MV-4-11 (cell line): ENCODE measurements at regions not wholly inside any gene's neighbourhood (a gene's known extent, or its start where the extent isn't known, plus 50 kb on each side); places are given as distances from the start of the nearest gene placed in this dataset.
"Not testable (repeated sequence)": the region's sequence is repeated elsewhere in the genome, so short reads cannot be mapped to it uniquely, and the experiment has no call there.

Experiments used
- DNase-seq: peaks from one replicate; lab custom pipeline; 2025; lab: John Stamatoyannopoulos, UW

DNA sequence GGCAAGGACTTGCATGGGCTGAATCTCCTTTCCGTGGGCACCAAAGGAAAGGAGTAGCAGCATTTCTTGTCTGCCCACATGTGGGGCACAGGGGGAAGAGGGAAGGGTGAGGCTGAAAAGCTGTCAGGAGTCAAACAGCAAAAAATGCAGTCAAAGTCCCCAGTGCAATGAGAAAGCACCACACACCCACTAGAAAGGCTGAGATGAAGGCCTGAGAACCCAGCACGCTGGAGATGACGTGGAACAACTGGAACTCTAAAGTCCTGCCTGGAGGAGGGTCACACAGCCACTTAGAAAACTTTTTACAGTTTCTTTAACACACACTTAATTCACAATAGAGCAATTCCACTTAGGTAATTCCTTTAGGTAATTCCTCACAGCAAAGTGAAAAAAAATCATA lies 94.6 kb upstream of the IGFBPL1 start:
- DNase-seq = no peak

DNA sequence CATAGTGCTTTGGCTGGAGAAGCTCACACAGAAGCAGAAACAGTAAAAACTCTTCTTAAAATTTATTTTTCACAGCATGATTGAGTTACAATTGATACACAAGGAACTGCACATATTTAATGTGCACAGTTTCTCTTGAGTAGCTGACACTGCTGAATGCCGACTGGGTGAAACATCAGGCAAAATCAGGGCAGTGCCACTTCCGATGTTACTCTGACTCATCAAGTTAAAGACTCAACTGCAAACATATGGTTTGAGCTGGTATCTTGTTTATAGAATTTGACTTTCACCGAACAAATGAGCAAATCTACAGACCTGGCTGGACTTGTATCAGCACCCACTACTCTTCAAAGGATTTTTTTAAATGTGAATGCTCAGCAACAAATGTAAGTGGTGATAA lies 92.0 kb upstream of the IGFBPL1 start:
- DNase-seq = not testable (repeated sequence)

DNA sequence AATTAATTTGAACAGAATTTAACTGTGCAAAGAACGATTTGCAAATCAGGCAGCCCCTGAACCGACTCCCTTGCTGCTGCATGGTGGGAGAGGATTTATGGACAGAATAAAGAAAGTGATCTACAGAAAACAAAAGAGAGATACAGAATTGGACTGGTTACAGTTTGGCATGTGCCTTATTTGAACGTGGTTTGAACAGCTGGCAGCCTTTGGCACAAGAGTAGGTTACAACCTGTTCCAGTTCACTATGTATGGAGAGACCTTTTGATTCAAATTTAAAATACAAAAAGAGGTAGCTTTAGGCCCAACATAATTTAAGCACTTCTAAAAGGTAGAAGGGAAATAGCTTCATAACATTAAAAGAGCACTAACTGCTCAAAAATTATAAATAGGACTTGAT lies 90.8 kb upstream of the IGFBPL1 start:
- DNase-seq = not testable (repeated sequence)

DNA sequence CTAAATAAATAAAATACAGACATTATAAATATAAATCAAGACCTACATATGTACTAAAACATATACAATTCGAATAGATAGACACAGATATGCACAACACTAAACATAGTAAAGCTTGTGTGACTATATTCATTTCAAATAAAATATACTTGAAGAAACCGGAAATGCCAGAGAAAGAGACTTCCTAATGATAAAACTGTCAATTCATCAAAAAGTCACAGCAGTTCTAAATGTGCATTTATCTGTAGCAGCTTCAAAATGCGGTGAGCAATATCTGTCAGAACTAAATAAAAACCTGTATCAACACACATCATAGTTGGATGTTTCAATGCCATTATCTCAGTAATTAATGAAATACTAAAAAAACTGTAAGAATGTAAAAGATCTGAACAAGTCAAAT lies 86.1 kb upstream of the IGFBPL1 start:
- DNase-seq = not testable (repeated sequence)

DNA sequence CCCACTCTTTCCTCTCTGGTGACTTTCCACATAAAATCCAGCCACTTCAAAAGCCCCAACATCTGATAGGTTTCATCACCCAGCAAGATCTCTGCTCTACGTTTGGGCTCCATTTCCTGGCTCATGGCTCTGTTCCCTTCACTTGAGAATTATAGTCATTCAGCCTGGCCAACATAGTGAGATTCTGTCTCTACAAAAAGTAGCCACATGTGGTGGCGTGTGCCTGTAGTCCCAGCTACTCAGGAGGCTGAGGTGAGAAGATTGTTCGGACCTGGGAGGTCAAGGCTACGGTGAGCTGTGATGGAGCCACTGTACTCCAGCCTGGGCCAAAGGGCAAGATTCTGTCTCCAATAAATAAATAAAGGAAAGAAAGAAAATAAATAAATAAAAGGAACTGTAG lies 83.3 kb upstream of the IGFBPL1 start:
- DNase-seq = no peak

DNA sequence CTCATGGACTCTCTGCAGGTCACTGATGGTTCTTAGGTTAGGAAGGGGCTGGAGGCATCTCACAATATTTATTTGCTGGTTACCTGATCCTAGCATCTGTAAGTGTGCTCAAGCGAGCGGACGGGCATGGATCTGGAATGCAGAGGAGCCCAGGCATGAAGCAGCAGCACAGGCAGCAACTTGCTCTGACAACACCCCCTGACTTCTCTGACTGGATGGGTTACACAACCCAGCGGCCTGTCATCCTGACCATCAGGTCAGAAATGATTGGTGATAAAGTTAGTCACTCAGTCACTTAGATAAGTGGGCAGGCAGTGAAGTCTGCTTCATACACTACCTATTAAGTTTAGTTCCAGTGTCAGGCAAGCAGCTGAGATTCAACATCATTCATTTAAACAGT lies 75.9 kb upstream of the IGFBPL1 start:
- DNase-seq = peak; percentile 23

DNA sequence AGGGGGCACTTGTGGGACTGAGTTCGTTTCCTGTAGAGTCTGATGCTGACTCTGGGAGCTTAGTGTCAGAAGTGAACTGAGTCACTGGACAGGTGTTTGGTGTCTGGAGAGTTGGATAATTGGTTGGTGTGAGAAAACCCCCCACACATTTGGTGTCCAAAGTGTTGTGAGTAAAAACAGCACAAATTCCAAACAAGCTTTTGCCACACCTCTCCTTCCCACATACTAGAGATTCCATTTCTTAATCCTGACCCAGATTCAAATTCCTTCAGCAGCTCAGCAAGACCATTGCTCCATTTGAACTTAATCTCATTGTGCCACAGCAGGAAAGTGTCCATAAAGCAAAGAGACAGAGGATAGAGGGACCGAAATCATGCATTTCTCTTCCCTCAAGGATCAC lies 74.3 kb upstream of the IGFBPL1 start:
- DNase-seq = not testable (repeated sequence)

DNA sequence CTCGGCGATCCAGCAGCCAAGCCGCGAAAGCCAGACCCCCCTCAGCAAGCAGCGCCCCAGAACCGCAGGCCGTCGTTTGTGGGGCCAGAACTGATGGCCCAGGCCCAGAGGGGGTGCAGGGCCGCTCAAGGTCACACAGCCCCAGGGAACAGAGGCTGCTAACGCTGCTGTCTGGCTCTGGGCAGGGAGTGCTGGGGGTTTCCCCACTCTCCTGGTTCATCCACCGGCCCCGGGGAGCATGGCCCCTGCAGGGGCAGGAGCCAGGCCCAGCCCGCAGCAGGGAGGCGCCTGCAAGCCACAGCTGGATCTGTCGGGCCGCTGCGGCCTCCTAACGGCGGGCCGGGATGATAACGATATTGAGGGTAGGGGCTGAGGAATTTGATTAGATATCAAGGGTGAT lies 64.8 kb upstream of the IGFBPL1 start:
- DNase-seq = no peak

DNA sequence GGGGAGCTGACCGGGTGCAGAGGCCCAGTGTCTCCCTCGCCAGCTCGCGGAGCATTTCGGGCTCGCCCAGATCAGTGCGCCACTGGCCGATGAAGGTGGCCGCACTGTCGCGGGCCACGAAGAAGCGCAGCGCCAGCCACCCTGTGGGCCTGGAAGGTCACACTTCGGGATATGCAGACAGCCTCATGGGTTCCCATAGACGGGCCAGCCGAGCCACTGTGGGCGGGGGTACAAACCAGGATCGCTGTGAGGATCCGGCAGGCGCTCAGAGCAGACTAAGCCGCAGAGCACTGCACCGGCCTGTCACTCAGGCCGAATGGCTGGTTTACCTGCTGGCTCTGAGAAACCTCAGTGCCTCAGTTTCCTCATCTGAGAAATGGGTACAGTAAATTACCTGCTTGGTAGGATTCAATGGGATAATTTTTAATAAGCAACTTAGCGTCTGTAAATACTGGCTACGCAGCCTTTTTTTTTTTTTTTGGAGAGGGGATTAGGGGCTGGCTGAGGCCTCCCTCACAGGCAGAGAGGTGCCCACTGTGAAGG lies 64.0 kb upstream of the IGFBPL1 start:
- DNase-seq = no peak

DNA sequence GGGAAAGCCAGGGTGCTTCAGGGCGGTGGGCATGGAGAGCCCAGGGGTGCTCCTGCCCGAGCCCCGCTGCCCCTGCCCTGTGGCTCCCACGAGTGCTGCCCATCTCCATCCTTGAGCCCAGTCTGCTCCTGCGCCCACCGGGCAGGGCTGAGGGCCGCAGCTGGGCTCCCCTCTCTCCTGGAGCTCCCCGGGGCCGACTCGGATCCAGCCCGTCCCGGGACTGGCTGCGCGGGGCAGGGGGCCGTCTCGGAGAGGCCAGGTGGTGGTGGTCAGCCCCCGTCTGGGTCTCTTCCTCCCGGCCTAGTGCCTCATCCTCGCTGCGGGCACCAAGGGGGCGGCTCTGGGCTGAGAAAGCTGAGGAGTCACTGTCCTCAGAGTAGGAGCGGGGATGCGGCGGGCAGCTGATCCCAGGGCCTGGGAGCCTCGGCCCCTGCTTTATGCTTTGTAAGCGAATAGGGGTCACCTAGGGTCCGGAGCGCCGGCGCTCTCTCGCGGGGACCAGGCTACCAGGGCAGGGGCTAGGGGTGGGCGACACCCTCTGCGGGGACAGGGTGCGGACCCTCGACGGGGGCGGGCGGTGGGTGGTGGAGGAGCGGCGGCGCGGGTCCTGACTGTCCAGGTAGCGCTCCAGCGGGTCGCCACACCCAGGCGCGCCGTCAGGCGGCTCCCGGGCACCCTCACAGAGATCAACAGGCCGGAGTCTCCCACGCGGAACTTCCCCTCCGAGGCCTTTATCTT lies 63.3 kb upstream of the IGFBPL1 start:
- DNase-seq = not testable (repeated sequence)

DNA sequence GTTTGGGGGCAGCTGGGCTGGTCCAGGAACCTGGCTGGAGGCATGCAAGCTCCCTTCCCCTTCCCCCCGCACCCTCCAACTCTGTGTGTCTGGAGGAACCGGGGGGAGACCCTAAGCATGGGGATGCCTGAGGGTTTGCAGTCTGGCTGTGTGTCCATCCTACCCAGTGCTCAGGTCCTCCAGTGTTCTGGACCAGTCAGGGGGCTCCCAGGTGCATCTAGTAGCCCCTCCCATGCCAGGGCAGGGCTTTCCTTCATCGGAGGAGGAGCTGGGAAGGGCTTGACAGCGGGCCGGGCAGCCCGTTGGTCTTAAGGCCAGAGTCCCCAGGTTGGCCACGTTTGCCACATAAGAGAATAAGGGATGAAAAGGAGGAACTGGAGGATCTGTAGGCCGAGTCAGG lies 62.6 kb upstream of the IGFBPL1 start:
- no peak for DNase-seq

DNA sequence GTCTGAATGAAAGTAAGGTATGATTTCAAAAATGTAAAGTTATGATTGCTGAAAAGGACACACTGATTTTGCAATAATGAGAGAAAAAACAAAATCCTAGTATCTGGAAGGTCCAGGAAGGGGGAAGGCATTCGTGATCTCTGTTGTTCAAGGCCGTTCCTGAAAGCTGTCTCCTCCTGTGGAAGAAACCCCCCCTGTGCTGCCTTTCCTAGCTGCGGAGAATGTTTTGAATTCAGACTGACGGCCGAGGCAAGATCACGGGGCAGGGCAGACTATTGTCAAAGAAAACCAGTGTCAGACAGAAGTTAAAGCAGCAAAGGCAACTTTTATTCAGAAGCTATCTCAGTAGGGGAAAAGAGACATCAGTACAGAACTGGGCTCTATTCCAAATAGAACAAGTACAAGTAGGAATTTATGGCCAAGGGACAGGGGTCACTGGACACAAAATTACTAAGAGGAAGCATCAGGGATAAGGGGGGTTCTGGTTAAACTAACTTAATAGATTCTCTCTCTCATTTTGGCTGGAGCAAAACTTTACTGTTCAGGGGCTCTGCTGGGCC lies 61.9 kb upstream of the IGFBPL1 start:
- DNase-seq = no peak

DNA sequence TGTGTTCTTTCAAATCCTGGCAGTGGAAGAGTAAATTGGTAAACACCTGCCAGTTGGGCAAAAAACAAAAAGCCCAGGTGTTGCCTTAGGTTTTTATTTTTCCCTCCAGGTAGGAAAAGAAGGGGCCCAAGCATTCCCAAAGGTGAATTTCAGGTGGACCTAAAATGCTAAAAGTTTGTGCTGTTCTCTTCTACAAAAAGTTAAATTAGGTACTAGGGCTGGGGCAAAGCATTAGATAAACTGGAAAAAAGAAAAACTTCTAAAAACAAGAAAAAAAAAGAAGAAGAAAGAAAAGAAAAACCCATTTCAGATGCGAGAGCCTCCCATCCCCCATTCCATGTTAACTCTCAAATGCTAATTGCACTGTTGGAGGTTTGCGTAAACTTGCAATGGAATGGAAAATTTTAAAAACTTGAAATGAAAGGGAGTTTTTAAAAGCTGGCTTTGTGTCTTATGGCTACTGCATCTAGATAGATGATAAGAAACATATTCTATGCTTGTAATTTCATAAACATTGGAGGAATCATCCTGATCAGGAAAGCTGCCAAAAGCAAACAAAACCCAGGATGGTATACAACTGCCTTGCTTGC lies 59.9 kb upstream of the IGFBPL1 start:
- DNase-seq = not testable (repeated sequence)

DNA sequence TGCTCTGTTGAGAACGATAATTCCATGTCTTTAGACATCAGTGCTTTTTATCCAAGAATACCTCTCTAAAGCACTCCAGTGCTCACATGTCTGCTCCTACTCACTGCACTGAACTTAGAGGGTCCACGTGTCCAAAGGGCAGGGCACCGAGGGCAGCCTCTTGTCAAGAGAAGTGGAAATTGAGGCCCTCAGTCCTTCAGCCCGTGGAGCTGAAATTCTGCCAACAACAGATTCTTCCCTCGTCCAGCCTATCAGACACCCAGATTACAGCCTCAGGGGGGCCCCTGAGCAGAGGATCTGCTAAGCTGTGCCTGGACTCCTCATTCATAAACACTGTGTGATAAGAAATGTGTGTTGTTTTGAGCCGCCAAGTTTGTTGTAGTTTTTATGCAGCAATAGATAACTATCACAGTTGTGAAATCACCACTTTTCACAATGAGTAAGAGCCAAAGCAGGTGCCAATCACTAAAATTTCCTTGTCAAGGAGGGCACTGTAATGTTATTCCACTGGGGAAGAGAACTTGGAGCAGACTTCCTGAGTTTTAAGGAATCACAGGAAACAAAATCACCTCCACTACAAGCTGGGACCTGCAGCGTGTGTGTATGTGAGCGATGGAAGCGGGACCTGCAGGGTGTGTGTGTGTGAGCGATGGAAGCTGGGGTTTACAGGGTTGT lies 58.8 kb upstream of the IGFBPL1 start:
- DNase-seq = no peak

DNA sequence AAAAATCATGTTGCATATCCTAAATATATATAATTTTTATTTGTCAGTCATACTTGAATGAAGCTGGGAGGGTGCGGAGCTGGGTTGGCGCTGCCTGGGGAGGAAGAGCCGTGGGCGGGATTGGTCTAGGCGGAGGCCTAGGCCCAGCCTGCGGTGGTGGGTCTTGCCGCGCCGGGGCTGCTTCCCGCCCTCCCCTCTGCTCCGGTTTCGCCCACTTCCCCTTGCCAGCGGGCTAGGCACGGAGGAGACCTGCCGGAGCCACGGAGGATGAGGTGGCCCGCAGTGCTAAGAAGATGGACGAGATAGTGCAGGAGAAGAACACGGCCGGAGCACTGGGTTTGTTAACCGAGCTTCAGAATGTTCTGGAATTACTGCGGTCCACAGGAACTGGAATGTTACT lies 54.0 kb upstream of the IGFBPL1 start:
- no peak for DNase-seq

DNA sequence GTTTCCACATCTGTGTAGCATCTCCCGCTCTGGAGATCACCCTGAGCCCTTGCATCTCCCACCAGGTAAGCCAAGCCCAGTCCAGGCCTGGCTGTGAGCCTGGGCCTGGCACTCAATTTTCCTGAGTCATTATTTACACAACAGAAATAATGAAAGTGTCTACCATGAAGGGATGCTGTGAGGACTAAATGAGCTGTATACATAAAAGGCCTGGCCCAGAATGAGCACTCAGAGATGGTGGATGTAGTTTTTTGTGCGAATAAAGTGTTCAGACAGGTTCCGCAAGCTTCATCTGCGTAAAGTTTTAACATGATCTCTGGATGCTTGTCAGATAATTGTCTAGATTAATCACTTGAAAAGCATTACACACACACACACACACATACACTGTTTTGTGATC lies 50.2 kb upstream of the IGFBPL1 start:
- not testable (repeated sequence) for DNase-seq
